NCI-H1930 (cell line): ENCODE measurements at regions not wholly inside any gene's neighbourhood (a gene's known extent, or its start where the extent isn't known, plus 50 kb on each side); places are given as distances from the start of the nearest gene placed in this dataset.
A peak's percentile ranks its signal among the peaks of the same experiment; 100 is the strongest.

ENCODE experiments used
- DNase-seq, 2 experiments: peaks; one replicate each; lab custom pipeline; 2025; lab: John Stamatoyannopoulos, UW

DNA sequence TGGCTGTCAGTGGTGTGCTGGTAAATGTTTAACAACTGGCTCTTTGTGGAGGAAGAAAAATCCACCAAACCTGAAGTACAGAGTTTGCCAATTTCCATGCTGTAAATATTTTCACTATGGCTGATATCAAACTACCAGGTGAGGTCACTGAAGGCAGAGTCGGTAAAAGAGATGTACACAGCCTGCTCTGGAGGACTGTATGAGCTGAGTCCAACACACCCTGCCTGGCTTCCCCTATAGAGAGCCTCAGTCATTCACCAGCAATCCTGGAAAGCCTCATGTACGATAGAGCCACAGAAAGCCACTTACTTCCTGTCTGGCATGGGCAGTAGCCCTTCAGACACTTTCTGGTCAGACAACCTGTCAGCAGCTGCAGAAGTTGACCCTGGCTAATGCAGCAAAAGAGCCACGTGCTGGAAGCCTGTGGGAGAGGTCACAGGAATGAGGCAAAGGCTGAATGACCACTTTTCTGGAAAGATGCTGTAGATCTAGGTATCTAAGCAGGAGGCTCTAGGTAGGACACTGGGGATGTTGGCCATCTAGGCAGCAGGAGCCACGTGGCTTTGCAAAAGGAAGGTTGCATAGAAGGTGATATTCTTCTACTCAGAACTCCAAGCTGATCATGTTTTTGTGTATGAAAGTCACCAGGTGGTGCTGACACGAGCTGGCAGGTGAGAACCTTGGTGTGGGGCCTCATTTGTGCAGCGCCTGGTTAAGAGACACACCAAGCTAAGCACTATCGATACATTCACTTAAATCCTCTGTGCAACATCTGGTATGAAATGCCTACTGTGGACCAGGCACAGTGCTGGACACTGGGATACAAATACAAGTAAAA lies 553.9 kb downstream of the VRK1 start:
- DNase-seq: no peak

DNA sequence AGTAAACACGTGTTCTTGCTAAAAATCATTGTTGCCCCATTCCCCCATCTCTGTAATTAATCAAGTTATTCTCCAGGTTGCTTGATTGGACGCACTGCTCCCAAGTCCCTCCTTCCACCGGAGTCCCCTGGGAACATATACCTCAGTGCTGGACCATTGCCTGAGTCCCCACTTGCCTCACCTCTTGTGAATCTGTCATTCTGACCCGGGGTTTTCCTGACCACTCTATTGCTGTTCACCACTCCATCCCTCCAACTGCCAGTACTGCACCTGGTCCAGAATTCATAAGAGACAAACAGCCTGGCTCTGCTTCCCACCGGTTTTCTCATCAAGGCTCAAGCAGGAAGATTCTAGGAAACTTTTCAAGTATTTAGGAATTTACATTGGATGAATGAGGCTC lies 555.9 kb downstream of the VRK1 start:
- no peak for DNase-seq

DNA sequence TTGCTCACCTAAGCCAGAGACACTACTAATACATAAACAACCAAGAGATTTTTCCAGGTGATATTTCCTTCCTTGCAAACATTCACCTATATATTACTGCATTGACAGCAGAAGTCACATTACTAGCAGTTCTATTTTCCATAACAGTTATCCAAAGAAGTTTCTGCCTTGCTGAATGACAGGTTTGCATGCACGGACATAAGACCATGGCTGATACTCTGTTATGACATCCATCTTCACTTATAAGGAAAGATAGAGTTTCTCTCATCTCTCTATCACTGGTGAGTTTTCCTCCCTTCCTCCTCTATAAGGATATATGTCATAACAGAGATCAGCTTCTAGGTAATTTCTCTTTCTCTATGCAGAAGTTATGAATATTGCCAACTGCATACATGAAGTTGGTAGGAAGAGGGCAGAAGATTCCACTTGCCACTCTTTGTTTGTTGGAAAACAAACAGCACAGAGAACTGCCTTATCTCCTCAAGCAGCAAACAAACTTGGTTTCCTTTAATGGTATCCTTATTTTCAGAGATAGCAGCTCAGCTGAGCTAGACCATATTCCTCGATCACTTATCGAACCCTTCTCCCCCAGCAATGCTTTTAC lies 557.0 kb downstream of the VRK1 start:
- DNase-seq: no peak

DNA sequence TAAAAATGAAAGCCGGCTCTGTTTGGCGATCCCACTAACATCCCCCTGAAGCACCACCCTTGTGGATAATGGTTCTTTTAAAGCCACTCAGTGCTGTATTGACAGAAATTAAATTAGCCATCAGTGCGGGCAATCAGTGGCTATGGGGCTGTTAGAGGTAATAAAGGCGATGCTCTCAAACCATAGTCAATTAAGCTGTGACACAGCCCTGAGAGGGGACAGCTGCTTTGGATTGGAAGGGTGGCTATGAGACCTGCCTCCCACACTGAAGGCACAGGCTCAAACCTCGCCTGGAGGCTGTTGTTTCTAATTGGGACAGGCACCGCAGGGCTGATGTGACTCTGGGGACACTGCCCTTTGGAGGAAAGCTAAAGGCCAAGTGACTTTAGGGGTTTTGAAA lies 562.2 kb downstream of the VRK1 start:
- DNase-seq: peak in 1 of 2 experiments; percentile 11

DNA sequence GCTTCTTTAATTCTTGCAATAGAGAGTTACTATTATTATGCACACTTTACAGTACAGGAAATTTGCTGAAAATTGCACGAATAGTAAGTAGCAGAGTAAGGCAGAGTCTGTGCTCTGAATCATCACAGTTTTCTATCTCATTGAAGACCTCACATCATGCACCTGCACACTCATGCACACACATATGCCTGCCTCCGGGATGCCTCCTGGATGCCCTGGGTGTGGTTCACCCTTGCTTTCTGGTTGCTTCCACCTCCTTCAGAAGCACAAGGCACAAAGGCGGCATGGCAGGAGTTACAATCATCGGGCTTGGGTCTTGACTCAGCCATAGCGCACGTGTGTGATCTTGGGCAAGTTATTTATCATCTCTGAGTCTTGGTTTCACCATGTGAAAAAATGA lies 564.0 kb downstream of the VRK1 start:
- no peak for DNase-seq

DNA sequence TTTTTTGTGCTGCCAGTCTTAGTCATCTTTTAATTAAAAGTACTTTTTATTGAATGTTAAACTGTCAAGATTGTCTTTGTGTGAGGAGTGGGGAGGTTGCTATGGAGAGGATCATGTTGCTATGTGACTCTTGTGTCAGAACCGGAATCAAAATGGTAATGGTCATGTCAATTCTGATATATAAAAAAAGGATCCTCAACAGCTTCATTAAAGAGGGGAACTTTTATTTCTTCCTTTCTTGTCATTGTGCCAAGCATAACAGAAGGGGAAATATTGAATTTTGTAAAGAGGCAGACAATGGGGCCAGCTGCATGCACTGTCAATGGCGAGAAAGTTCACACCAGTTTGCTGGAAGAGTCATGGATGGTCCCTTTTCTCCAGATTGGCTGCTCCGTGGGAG lies 564.8 kb downstream of the VRK1 start:
- DNase-seq: no peak

DNA sequence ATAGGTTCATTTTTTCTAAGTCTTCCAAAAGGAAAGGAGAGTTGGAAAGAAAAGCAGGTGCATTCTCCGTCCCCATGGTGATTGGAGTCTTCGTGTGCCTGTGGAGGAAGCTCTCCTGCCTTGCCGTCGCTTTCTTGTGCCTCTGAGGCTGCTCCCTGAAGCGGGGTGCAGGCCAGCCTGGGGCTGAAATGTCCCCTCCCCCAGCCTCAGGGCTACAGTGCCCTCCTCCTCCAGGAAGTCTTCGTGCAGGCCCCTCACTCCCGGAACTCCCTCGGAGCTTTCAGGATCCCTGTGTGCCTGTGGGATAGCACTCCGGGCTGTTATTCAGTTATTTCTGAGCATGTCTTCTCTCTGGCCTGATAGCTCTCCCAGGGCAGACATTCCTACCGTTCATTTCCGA lies 569.2 kb downstream of the VRK1 start:
- no peak for DNase-seq

DNA sequence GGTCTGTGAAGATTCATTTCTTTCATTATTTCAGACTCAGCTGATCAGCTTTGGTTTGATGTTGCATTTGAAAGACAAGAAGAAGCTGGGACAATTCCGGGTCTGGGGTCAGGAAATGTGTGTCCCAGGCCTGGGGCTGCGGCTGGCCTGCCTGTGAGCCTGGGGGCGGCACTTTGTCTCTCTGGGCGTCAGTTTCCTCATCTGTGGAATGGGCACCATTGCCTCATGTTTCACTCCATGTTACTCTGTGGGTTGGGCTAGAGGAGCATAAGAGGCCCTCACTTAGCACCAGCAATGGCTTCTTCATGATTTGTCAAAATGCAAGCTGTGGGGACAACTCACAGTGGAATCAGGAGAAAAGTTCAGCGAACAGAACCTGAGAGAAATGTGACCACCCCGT lies 570.1 kb downstream of the VRK1 start:
- no peak for DNase-seq

DNA sequence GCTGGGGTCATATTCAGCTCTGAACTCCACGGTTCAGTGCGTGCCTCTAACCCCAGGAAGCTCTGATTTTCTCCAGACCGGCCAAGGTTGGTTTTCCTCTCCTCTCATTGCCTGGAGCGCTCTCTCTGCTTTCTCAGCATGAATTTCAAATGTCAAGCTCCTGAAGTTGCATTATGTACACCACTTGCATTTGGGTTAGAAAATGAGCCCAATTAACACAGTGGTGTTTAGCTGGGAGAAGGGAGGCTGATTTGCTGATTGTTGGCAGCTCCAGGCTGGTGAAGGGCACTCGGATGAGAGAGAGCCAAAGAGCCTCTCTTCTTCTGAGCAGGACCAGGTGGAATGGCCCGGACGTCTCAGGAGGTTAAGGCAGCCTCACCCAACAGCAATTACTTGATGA lies 570.9 kb downstream of the VRK1 start:
- no peak for DNase-seq

DNA sequence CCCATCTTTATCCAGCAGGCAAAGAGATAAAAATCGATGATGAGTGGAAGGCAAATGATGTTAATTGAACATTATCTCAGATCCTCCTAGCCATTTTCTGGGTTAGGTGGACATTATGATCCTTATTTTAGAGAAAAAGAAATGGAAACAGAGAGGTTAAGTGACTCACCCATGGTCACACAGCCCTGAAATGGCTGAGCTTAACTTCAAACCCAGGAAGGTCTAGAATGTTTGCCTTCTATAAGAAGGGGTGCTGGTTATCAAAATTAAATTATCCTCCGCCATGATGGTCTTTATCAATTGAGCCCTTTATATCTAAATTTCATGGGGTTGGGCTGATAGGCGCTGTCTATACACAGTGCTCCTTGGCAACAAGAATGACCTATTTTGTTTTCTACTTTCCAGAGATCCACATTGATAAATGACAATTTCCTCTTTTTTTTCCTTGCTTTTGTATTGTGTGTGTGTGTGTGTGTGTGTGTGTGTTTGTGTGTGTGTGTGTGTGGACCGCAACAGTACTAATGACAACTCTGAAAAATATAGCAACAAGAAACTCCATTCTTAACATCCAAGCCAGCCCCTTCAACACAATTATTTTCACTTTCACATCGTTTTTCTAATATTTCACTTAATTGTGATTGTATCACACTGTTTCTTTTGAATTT lies 571.9 kb downstream of the VRK1 start:
- no peak for DNase-seq

DNA sequence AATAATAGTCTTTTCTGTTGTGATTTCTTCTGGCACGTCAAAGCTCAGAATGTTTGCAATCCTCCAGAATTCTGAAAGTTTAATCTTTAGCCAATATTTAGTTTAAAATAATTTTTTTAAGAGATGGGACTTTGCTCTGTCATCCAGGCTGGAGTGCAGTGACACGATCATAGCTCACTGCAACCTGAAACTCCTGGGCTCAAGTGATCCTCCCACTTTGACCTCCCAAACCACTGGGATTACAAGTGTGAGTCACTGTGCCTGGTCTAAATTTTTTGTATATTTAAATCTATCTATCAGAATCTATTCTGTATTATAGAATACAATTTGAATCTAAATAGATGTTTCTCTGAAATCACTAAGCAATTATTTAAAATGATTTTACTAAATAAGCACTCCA lies 572.7 kb downstream of the VRK1 start:
- DNase-seq: no peak

DNA sequence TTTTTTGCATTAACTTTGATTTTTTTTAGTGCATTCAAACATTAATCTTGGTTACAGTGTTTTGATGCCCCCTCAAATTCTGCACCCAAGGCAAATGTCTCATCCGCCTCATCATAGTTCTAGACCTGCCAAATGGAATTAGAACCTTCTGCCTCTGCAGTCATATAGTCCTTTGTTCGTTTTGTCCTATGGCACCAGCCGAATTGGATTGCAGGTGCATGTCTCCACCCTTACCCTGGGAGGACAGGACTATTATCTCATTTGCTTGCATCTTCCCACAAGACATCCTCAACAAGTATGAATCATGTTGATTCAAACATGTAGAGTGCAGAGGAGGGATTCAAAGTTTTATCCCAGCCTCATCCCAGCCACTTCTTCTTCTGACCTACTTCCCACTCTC lies 579.1 kb downstream of the VRK1 start:
- no peak for DNase-seq

DNA sequence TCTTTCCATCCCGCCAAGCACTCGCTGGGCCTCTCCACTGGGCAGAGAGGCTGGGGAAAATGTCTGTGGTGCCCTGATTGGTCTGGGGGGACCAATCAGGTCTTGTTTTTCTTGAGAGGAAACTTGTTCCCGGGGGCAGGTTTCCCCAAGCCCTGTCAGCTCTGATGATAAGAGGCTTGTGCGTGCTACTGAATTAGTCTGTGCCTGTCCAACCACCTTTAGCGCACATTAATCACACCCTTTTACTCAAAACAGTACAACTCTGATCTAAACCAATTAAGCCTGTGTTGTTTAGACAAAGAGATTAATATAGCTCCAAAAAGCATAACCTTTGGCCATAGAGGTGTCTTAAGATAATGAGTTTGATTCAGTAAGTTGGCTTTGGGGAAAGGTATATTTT lies 580.4 kb downstream of the VRK1 start:
- DNase-seq: no peak

DNA sequence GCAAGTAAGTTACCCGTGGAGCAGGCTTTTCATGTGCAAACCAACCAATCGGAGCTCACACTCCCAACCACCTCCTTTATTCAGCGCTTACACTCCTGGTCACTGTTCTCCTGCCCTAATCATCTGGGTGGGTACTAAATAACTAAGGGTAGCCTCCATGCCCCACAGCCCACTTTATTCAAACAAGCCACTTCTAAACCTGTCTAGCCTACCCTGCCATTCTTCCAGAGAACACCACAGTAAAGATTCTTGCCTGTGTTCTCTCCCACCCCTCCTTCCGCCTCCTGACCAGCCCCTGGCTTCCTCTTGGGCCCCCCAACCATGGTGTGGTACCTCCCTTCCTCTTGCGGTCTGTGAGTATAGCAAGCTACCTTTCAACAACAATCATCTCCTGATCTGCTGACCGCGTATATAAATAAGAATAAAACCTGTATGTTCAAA lies 581.9 kb downstream of the VRK1 start:
- no peak for DNase-seq

DNA sequence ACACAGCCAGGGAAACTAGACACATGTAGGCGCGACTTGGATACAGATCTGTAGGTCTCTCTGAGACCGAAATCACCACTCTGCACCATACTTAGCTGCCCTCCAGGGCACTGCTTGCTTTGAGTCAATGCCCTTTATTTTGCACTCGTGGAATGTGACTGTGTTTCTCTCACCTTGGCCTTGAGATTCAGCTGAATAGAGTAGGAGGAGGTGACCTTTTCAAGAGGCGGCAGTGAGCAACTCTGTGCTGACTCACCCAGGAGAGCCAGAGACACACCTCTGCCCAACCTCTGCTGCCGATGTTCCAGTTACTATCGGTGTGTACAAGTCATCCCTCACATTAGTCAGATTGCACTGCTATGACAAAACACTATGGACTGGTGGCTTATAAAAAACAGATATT lies 583.4 kb downstream of the VRK1 start:
- DNase-seq: no peak

DNA sequence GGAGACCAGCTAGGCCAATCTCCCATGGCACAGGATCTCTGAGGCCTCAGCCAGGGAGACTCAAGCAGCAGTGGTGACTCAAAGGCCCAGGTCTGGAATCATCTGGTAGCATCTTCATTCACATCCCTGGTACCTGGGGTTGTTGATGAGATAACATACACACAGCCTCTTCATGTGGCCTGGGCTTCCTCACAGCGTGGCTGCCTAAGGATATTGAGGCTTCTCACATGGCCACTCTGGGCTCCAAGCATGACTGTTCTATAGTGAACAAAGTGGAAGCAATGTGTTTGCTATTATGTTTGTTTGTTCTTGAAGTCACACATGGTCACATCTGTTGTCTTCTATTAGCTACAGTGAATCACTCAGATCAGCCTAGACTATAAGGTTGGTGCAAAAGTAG lies 584.1 kb downstream of the VRK1 start:
- no peak for DNase-seq

DNA sequence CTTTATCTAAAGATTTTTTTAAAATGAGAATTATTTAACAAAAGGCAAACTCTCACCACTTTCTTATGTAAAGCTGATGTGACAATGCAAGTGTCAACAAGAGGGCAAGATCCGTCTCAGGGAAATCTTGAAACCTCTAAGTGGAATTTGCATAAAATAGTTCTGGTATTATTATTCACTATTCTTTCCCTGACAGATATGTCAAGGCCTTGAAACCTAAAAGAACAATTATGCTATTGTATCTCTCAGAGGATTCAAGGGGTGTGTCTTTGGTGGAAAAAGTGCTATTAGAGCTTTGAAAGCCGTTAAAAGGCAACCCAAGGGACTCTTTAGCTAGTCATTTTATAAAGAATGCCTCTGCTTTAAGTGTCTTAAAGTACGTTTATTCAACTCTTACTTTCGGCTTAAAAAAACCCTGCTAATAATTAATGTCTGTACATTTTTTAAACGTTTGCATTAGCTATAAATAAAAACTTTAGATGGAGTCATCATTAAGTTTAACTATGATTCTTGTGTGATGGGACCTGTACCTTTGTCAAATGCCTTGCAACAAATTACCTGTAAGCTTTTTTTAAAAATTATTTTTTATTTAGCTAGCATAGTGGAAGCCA lies 585.5 kb downstream of the VRK1 start:
- no peak for DNase-seq

DNA sequence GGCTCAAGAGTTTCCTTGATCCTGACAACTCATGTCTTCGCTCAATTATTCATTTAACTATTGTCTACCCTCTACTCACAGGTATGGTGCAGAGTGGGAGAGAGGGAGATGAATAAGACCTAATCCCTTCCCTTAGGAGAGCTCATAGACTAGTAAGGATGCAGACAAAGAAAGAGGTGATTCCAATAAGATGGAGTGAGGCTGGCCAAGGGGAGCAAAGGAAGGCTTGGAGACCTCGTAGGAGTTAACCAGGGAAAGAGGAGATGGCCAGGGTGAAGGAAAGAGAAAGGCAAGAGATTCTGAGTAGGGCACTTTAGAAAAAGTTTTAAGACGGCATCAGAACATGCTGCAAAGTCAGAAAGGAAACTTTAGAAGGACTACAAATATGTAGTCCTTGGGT lies 588.5 kb downstream of the VRK1 start:
- DNase-seq: no peak

DNA sequence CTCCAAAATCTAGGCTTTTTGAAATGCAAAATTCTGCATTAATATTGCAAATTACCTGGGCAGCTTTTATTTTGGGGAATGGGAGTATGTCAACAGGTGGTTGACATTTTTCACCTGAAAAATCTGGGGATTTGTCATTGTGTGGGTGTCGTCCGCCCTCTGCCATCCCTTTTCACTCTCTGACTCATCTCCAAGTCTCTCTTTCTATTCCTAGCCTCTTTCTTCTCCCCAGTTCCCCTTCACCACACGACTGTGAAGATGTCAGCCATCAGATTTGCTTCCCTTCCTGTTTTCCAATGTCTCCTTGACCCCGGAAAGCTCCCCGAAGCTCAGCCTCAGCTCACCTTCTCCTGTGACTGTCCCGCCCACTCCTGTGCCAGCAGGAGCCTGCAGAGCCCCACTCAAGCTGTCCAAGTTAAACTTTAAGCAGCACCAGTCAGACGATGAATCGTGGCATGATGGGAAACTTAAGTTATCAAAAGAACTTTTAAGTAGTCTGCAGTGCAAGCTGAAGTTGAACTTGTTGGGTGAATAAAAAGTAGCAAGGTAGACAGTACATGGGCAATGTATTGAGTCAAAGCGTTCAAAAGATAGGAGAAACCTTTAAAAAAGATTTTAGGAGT lies 590.2 kb downstream of the VRK1 start:
- no peak for DNase-seq

DNA sequence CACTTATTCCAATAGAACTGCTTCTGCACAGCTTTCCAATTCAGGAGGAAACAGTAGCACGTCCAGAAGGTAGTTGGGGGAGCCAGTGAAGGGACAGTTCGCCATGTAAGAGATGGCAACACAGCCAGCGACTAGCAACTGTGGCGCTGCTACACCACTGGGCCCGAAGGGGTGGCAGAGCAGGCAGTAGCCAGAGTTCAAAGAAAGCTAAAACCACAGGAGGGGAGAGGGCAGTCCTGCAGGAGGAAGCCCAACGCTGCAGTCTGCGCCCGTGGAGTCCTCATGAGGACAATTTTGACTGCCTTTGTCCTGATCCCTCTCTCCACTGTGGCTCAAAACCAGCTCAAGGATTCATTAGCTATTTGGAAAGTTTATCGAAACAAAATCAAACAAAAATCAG lies 591.2 kb downstream of the VRK1 start:
- DNase-seq: no peak

DNA sequence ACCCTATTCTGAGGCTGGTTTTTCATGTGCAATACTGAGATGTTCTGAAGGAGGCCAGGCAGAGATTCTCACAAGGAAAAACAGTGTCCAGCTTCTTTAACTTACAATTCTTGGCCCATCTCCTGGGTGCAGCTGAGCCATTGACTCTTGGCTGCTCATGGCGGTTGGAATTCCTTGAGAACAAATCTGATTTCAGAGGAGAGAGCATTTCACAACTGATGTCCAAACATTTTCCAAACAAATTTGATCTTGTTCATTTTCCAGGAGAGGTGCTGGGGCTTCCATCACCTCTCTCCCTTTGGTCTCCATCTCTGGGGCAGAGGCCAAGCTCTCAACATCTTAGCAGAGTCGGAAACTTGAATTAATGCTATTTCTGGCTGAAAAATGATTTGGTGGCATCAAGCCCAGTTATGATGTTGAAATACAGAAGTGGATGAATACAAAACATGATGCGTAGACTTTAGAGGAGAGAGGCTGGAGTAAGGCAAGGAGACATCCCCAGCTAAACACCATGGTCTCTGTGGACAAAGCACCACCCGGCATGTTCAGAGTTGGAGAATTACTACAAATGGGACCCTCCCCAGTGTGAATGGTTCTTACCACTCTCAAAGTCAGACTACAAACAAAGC lies 593.0 kb downstream of the VRK1 start:
- no peak for DNase-seq

DNA sequence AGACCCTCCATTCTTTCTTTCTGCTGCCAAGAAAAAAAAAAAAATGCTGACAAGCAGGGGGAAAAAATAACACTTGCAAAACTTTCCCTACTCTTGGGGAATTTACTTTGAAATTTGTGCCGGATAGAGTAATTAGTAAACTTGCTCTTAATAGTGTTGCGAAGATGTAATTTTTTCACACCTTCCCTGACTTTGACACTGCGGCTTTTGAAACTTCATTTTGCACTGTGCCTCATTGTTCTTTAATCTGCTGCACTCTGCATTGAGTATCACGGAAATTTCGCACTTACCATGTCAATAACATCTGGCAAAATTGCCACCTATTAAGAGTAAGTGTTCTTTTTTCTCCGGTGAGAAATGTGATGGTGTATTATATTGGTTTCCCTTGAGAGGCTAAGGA lies 596.1 kb downstream of the VRK1 start:
- no peak for DNase-seq
